SK-MEL-5 (cell line): ENCODE measurements at regions not wholly inside any gene's neighbourhood (a gene's known extent, or its start where the extent isn't known, plus 50 kb on each side); places are given as distances from the start of the nearest gene placed in this dataset.
"Not testable (repeated sequence)": the region's sequence is repeated elsewhere in the genome, so short reads cannot be mapped to it uniquely, and the experiment has no call there.

Source experiments
- DNase-seq: peaks from one replicate; pipeline ENCODE4 v3.0.0-alpha.2; 2016; ENCODE audit warnings: low read depth, low spot score
- in situ Hi-C: cut with HindIII; loops from 2 replicates; pipeline ENCODE4 v1.10.0; 2016; ENCODE audit warnings: low sequenced_read_pairs, high pct_unique_total_duplicates, low pct_unique_long_range_greater_than_20kb

DNA sequence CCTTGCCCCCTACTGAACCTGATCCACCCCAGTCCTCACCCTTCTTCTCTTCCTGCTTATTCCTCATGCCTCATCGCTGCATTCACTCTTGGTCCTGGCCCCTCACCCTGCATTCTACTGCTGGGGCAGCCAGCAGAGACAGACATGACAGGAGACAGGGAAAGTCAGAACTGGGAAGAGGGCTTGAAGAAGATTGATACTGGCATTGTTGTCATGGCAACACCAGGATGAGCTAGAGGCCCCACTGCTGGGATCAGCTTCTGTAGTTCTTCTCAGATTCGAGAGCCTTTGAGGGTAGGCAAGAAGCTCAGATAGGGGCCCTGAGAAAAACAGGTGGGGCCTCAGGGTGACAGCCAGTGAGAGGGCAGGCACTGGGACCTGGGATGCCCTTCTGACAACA is 264.3 kb downstream of the MIAT start:
- in situ Hi-C loops = no loop called here
- DNase-seq = no peak

DNA sequence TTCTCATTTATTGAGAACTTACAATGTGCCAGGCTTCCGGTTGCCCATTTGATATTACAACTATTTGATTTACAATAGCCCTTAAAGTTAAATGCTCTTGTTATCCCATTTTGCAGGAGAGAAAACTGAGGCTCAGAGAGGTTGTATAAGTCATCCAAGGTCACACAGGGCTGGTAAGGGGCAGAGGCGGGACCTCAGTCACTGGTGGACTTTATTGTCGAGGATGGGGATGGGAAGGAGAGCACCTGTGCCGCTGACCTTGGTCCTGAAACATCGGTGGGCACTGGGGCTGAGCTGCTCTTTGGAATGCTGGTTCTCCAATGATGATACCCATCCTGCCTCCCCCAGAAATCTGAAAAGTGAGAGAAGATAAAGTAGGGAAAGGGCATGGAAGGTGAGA is 265.4 kb downstream of the MIAT start:
- in situ Hi-C loops = no loop called here
- no peak for DNase-seq

DNA sequence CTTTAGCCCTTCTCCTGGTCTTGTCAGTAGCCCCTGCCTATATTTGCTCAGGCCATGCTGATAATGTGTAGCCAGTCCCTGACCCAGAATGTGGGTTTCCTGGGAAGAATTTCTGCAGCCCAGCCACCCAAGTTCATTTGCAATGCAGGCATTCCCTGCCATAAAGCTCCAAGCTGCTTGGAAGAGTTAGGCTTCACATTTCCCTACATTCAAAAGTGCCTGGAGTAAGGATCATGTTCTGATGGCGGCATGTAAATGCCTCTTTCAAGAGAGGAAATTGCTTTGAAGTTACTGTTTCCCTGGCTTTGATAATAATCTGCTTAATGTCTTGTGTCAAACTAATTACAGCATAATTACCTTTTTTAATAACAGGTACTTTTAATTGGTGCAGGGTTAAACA is 266.1 kb downstream of the MIAT start:
- no peak for DNase-seq
- in situ Hi-C loops = no loop called here

DNA sequence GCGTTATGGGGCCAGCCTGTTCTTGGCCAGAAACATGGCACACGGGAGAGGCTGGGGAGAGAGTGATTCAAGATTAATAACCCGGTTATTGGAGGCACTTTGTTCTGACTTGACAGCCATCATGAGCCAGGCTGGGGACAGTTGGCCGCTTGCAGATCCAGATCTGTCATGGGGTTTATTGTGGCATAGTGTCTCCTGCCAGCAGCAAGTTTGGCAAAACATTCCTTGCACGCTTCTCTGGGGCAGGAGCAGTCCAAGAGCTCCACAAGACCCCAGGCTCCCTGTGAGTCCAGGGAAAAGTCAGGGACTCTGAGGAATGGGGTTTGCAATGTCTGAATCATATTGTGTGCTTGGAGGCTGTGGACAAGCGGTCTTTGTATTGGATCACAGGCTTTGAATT is 270.4 kb downstream of the MIAT start:
- in situ Hi-C loops = no loop called here
- DNase-seq = no peak

DNA sequence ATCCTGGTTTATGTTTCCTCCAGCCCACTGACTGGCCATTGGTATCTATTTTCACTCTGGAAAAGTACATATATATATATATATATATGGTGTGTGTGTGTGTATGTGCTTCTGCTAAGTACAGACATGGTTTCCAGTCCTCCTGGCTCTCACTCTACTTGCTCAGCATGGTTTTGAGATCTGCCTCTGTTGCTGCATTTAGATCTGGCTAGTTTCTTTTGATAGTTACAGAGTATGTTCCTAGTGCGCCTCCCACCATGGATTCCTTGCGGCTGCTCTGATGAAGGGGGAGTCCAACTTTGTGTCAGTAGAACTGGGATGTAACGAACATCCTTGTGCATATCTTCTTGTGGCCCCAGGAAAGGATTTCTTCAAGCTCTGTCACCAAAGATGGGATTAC is 274.1 kb downstream of the MIAT start:
- DNase-seq = no peak
- in situ Hi-C loops = no loop called here

DNA sequence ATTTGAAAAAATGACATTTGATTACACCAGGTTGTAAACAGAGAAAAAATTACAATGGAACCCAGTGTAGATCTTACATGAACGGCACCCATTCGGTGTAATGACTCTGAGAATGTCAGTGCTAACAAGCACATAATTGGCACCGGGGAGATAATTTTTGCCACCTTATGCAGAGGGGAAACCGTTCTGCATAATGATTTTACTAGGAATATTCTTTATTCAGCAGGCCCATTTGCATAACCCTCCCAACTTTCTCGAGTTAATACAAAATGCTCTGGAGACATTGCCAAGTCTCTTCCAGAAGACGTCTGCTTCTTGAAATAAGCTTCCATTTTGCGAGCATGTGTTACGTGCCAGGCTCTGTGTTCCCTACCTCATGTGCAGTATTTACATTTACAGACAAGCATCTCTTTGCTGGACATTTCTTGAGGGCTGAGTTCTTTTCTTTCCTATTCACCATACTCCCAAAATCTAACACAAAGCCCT is 275.8 kb downstream of the MIAT start:
- in situ Hi-C loops = no loop called here

DNA sequence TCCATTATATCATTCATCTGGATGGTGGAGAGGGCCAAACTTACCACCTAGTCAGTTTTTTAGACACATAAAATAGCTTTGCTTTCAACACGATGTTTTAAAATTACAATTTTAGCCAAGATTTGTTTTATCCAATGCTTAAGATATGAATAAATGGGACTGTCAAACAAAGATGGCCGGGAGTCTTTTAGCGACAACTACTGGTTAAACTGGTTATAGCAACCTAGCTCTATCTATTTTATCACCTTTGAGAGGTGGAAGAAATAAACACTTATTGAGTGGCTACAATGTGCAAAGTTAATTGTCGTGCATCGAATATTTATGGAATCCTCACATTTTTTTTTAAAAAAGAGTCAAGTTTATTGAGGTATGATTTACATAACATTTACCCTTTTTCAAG is 279.8 kb downstream of the MIAT start:
- in situ Hi-C loops = no loop called here
- no peak for DNase-seq

More for the DNA sequence above, 275.8 kb downstream of the MIAT start:
- no peak for DNase-seq

DNA sequence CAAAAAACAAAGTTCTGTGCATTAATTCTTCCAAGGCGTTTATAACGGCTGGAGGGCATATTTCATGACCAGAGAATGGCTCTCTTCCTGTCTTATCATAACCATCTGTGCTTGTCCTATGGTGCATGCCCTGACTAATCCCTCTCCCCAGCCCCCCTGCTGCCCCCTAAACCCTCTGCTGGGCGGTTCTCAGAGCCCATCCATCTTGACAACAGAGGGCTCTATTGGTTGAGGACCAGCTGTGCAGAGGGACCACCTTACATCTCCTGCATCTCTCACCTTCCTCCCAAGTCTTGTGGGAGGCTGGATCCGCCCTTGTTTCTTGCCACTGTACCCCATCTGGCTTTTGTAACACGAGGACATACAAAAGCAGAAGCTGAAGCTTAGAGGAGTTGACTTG is 282.1 kb downstream of the MIAT start:
- in situ Hi-C loops = no loop called here
- no peak for DNase-seq

DNA sequence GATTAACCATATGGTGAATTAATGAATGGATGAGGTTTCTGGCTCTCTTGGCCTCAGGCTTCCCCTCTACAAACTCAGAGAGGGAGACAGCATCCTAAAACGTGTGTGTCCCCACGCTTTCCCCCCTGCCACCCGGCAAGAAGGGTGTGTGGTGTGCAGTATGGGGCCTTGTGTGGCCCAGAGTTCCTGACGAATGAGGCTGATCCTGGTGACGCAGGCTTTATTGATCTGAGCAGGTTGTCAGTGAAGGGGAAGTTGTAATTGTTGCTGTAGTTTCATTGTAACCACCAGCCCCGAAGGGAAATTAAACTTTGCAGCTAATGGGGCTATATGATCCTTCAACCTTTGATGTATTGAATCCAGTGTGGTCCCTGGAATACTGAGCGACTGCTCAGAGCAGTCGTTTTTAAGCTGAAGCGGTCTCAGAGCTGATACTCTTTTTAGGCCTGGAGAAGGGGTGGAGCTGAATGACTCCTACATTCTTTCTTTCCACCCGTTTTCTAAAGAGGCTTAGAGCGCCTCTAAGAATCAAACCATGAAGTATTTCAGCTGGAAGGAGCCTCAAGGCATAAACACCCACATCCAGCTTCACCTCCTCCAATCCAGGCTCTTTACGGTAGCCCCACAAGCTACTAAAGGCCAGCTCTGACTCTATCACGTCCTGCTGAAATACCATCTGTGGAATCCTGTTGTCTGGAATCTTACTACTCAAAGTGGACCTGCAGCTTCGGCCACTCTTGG is 284.7 kb downstream of the MIAT start:
- in situ Hi-C loops = no loop called here
- peak; percentile 11 for DNase-seq

DNA sequence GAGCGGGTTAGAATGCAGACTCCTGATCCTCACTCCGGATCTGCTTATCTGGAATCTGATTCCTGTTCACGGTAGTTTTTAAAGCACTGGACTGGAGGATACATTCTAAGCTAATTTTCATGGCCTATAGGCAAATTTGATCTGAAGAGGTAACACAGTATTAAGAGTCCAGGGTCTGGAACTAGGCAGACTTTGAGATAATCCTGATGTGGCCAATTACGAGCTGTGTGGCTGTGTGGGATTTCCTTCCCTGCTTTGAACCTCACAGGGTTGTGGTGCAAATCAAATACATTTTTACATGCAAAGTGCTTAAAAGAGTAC is 285.2 kb downstream of the MIAT start:
- in situ Hi-C loops = no loop called here
- no peak for DNase-seq

DNA sequence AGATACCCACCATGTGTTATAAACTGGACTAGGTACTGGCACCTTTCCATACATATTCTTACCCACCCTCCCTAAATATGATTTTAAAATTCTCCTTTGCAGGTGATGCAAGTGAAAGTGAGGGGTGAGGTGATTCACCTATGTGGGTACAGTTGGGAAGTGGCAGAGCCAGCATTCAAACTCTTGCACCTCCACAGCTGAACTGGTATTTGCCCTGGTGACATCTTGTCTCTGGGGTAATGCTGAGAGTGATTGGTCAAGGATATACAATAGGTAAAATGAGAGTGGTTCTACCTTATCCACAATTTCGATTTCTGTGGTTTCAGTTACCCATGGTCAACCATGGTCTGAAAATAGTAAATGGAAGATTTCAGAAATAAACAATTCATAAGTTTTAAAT is 288.2 kb downstream of the MIAT start:
- in situ Hi-C loops = no loop called here
- DNase-seq = no peak

DNA sequence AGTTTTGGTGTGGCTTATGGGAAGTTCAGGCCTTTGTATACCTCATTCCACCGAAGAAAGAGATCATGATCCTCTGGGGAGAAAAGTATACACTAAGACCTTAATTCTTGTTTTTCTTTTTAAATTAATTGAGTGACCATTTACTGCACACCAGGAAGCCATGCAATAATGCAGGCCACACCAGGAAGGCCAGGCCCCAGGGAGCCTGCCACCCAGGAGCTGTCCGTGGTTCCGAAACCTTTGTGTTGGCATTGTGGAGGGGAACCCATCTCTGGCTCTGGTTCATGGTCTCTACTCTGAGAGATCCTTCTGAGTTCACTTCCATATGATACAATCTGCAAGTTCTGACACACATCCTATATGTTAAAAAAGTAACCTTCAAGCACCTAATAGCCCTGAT is 291.8 kb downstream of the MIAT start:
- in situ Hi-C loops = no loop called here
- DNase-seq = peak; percentile 28

DNA sequence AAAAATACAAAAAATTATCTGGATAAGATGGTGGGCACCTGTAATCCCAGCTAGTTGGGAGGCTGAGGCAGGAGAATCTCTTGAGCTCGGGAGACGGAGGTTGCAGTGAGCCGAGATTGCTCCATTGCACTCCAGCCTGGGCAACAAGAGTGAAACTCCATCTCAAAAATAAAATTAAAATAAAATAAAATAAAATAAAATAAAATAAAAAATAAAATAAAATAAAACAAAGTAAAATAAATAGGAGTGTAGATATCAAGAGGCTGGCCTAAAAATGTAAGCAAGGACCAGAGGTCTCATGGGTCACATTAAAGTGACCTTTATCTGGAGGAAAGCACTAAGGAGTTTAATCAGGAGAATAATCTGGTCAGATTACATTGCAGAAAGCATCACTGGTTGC is 293.8 kb downstream of the MIAT start:
- DNase-seq, in situ Hi-C loops: not testable (repeated sequence)

DNA sequence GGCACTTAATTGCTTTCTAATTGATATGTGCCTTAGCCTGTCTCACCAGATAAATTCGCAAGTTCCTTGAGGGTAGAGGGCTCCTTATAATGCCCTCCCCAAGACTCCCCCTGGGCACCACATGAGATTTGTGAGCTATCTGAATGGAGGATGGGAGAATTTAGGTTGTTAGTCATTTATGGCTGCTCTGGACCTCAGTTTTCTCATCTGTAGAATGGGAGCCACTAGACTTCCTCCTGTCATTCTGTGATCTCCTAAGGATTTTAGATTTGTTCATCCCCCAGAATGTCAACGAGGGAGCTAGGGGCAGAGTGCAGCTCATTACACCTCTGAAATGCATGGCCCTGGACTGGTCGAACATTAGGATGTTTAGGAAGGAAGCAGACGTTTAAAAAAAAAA is 294.6 kb downstream of the MIAT start:
- no peak for DNase-seq
- in situ Hi-C loops = no loop called here

DNA sequence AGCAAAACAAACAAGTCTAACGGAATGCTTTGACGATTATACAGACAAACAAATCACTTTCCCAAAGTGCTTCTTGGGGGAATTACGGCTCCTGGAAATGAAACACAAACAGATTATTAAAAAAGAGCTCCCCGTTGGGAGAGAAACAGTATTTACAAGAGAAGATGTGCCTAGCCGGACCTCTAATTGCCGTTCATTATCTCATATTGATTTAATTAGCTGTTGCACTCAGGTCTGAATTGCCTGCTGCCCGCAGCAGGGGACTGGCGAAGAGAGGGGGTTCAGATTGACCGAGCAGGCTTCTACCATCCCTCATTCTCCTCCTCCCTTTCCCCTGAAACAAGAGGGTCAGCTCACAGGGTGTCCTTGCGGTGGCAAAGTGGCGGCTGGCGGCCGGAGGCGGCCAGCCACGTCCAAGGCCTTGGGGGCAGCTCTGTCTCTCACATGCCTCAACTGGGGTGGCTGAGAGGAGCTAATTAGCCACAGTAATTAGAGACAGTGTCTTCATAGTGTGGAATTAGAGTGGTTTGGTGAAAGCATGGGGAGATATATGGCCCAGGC is 295.1 kb downstream of the MIAT start:
- no peak for DNase-seq
- in situ Hi-C loops = no loop called here

DNA sequence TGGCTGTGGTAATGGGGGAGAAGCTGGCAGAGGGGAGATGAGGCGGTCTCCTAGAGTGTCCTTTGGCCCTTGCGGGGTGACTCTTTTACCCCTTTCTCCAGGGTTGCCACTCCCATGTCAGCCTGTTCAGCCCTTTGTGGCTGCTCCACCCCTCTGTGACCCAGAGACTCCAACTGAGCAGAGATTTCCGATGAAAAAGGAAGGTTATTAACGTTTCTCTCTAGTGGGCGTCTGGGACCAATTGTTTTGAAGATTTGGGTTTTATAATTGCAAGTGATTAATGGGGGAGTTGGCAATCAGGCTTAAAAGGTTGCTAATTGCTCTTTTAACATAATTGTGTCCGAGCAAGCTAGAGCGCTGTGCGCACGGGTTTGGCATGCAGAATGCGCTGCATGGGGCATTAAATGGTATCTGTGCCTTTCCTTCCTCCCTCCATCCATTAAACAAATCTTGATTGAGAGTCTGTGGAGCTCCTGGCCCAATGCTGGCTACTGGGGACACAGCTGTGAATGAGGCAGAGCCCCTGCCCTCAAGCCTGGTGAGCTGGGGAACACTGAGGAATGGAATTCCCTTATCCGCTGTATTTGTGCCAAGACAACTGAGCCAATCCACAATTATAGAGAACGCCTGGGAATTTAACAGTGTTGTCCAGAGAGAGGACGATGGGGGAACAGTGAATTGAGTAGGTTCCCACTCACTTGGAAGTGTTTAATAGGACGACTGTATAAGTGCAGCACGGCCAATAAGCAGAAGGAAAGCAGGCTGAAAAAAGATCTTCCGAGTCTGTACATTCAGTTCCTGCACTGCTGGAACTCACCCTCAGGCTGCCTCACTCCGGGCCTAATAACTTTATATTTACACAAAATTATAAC is 295.9 kb downstream of the MIAT start:
- in situ Hi-C loops = no loop called here
- DNase-seq = no peak

DNA sequence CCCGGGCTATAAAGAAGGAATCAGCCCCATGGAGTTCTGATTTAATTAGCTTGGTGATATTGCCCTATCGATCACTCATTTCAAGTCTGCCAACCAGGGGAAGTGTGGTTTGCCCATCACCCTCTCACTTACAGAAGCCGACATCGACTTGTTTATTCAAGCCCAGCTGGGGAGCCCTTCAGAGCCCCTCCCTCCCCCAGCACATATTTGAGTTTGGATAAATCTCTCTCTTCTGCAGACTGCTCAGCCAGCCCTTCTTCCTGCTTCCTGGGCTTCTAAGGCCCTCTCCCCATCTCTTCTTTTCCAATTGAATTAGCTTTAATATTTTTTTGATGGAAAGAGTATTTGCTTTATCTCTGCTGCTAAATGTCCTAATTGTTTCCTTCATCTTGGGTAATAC is 299.0 kb downstream of the MIAT start:
- DNase-seq = no peak
- in situ Hi-C loops = no loop called here

DNA sequence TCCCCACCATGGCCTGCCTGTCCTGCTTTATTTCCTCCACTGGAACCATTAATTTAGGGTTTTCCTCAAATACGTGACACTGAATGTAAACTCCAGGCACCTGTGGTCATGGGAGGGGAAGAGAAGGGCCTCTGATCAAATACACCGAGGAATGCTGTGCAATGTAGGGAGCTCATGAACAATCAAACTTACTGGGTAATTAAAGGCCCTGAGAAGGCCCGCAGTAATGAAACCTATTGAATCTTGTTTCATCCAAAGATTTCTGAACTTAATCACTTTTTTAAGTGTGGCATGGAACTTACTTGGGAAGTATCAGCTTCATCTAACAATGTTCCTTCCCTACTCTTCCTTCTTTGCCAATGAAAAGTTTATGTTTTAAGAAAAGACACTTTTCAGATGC is 299.8 kb downstream of the MIAT start:
- in situ Hi-C loops = no loop called here
- no peak for DNase-seq

DNA sequence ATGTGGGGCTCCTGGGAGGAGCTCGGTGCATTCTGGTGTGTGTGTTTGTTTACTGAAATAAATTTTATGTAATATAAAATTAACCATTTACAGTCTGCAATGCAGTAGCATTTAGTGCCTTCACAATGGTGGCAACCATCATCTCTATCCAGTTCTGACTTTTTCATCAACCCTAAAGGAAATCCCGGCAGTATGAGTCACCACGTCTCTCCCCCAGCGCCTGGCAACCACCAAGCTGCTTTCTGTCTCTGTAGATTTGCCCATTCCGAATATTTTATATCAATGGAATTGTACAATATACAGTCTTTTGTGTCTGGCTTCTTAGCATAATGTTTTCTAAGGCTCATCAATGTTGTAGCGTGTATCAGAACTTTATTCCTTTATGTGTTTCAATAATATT is 300.5 kb downstream of the MIAT start:
- in situ Hi-C loops = no loop called here
- DNase-seq = no peak
